A549 (cell line): ENCODE measurements at regions not wholly inside any gene's neighbourhood (a gene's known extent, or its start where the extent isn't known, plus 50 kb on each side); places are given as distances from the start of the nearest gene placed in this dataset.

ENCODE experiments used
- CHD4 ChIP-seq: fragments of 200-600 bp; sonication (generic); IDR thresholded peaks from 2 replicates; pipeline ENCODE4 v1.6.1; 2016; ENCODE audit warnings: antibody characterized with exemption, mild to moderate bottlenecking, borderline replicate concordance
- HDAC2 ChIP-seq: fragments of 200-600 bp; sonication (generic); IDR thresholded peaks from 2 replicates; pipeline ENCODE4 v1.6.1; 2016
- JUNB ChIP-seq: fragments of >200 bp; sonication (Bioruptor Twin); formaldehyde crosslinking; IDR thresholded peaks from 2 replicates; pipeline ENCODE4 v1.6.1; 2016
- MAFK ChIP-seq: fragments of 450-650 bp; IDR thresholded peaks from 2 replicates; pipeline ENCODE4 v1.6.1; 2014; ENCODE audit not compliant: partially characterized antibody
- TF ChIP-seq, protein P1 (sequence below): fragments of >200 bp; sonication (Bioruptor Twin); formaldehyde crosslinking; IDR thresholded peaks from 3 replicates; pipeline ENCODE4 v1.5.1; 2016
- TF ChIP-seq, protein P2 (sequence below): fragments of 200-600 bp; sonication (generic); IDR thresholded peaks from 2 replicates; pipeline ENCODE4 v1.6.1; 2016; ENCODE audit warnings: antibody characterized with exemption, mild to moderate bottlenecking, moderate library complexity

DNA sequence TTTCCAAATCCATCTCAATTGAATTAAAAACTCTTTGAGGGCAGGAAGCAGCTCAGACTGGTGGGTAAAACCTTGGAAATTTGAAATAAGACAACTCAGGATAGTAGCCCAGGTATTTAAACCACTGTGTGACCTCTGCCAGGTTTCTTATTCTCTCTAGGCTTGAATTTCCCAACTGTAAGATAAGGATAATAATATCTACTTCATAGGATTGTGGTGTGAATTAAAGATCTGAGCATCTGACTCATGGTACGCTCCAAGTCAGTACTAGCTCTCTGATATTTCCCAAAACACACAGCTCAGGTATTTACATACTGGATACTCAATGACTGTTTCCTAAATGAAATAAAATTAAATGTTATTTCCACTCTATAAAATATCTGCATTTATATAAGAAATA is 337.2 kb downstream of the LTN1 start:
- TF ChIP-seq, protein P1, sequence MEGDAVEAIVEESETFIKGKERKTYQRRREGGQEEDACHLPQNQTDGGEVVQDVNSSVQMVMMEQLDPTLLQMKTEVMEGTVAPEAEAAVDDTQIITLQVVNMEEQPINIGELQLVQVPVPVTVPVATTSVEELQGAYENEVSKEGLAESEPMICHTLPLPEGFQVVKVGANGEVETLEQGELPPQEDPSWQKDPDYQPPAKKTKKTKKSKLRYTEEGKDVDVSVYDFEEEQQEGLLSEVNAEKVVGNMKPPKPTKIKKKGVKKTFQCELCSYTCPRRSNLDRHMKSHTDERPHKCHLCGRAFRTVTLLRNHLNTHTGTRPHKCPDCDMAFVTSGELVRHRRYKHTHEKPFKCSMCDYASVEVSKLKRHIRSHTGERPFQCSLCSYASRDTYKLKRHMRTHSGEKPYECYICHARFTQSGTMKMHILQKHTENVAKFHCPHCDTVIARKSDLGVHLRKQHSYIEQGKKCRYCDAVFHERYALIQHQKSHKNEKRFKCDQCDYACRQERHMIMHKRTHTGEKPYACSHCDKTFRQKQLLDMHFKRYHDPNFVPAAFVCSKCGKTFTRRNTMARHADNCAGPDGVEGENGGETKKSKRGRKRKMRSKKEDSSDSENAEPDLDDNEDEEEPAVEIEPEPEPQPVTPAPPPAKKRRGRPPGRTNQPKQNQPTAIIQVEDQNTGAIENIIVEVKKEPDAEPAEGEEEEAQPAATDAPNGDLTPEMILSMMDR = no peak
- TF ChIP-seq CHD4 (no peak), HDAC2 (no peak), JUNB (no peak), MAFK (no peak)
- TF ChIP-seq, protein P2, sequence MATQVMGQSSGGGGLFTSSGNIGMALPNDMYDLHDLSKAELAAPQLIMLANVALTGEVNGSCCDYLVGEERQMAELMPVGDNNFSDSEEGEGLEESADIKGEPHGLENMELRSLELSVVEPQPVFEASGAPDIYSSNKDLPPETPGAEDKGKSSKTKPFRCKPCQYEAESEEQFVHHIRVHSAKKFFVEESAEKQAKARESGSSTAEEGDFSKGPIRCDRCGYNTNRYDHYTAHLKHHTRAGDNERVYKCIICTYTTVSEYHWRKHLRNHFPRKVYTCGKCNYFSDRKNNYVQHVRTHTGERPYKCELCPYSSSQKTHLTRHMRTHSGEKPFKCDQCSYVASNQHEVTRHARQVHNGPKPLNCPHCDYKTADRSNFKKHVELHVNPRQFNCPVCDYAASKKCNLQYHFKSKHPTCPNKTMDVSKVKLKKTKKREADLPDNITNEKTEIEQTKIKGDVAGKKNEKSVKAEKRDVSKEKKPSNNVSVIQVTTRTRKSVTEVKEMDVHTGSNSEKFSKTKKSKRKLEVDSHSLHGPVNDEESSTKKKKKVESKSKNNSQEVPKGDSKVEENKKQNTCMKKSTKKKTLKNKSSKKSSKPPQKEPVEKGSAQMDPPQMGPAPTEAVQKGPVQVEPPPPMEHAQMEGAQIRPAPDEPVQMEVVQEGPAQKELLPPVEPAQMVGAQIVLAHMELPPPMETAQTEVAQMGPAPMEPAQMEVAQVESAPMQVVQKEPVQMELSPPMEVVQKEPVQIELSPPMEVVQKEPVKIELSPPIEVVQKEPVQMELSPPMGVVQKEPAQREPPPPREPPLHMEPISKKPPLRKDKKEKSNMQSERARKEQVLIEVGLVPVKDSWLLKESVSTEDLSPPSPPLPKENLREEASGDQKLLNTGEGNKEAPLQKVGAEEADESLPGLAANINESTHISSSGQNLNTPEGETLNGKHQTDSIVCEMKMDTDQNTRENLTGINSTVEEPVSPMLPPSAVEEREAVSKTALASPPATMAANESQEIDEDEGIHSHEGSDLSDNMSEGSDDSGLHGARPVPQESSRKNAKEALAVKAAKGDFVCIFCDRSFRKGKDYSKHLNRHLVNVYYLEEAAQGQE = no peak
